ES-I3 (cell line): ENCODE measurements at regions not wholly inside any gene's neighbourhood (a gene's known extent, or its start where the extent isn't known, plus 50 kb on each side); places are given as distances from the start of the nearest gene placed in this dataset.

Source experiments
- H3K36me3 ChIP-seq: 2 replicates; pipeline ENCODE4 v1.6.1; 2013; ENCODE audit warnings: mild to moderate bottlenecking, low read length, control low read depth, moderate library complexity; ENCODE audit not compliant: insufficient read depth
- H3K4me1 ChIP-seq: 2 replicates; pipeline ENCODE4 v1.6.1; 2013; ENCODE audit warnings: mild to moderate bottlenecking, control low read depth, low read length; ENCODE audit not compliant: insufficient read depth
- H3K9ac ChIP-seq: 2 replicates; pipeline ENCODE4 v1.6.1; 2013; ENCODE audit warnings: low read depth, mild to moderate bottlenecking, low read length, moderate library complexity
- H3K9me3 ChIP-seq: 2 replicates; pipeline ENCODE4 v1.6.1; 2013; ENCODE audit warnings: mild to moderate bottlenecking, low read length, moderate library complexity; ENCODE audit not compliant: control insufficient read depth, insufficient read depth

GRCh38 chr15:29418178-29418577 is 148.6 kb upstream of the NSMCE3 start:
- Histone ChIP-seq H3K9ac (no peak overlapping the region), H3K4me1 (peaks cover 8% of the 10 kb centered on the region; the same call in 1 of the 2 replicates), H3K9me3 (no peaks in the 10 kb centered on the region), H3K36me3 (no peaks in the 10 kb centered on the region)

- Histone ChIP-seq H3K9me3 (no peaks in the 10 kb centered on the region), H3K36me3 (no peaks in the 10 kb centered on the region), H3K4me1 (peaks cover 8% of the 10 kb centered on the region), H3K9ac (no peak overlapping the region)
Observed at GRCh38 chr15:29411299-29411698, 141.7 kb upstream of the NSMCE3 start.

GRCh38 chr15:29410338-29410737 is 140.7 kb upstream of the NSMCE3 start:
- H3K9ac ChIP-seq: no peak overlapping the region
- H3K4me1 ChIP-seq: peaks cover 8% of the 10 kb centered on the region
- H3K36me3 ChIP-seq: no peaks in the 10 kb centered on the region
- no peaks in the 10 kb centered on the region for H3K9me3 ChIP-seq

GRCh38 chr15:29409890-29410289 is 140.3 kb upstream of the NSMCE3 start:
- no peaks in the 10 kb centered on the region for H3K9me3 ChIP-seq
- no peaks in the 10 kb centered on the region for H3K36me3 ChIP-seq
- no peak overlapping the region for H3K9ac ChIP-seq
- H3K4me1 ChIP-seq: peaks cover 8% of the 10 kb centered on the region

GRCh38 chr15:29405564-29405963 is 135.9 kb upstream of the NSMCE3 start:
- Histone ChIP-seq H3K9ac (no peak overlapping the region), H3K4me1 (peaks cover 16% of the 10 kb centered on the region), H3K36me3 (no peaks in the 10 kb centered on the region), H3K9me3 (no peaks in the 10 kb centered on the region)

GRCh38 chr15:29403772-29404171 is 134.2 kb upstream of the NSMCE3 start:
- peaks cover 16% of the 10 kb centered on the region; the same call in 1 of the 2 replicates for H3K4me1 ChIP-seq
- H3K9me3 ChIP-seq: no peaks in the 10 kb centered on the region
- no peak overlapping the region for H3K9ac ChIP-seq
- no peaks in the 10 kb centered on the region for H3K36me3 ChIP-seq

GRCh38 chr15:29401644-29402043 is 132.0 kb upstream of the NSMCE3 start:
- Histone ChIP-seq H3K9me3 (no peaks in the 10 kb centered on the region), H3K4me1 (peaks cover 17% of the 10 kb centered on the region; the same call in 1 of the 2 replicates), H3K36me3 (no peaks in the 10 kb centered on the region), H3K9ac (no peak overlapping the region)

- H3K9ac ChIP-seq: peak overlapping the region; percentile 0; the same call in 1 of the 2 replicates
- no peaks in the 10 kb centered on the region for H3K9me3 ChIP-seq
- H3K4me1 ChIP-seq: peaks cover 17% of the 10 kb centered on the region; the same call in 1 of the 2 replicates
- no peaks in the 10 kb centered on the region for H3K36me3 ChIP-seq
Observed at GRCh38 chr15:29400701-29401100, 131.1 kb upstream of the NSMCE3 start.

- Histone ChIP-seq H3K9ac (no peak overlapping the region), H3K36me3 (no peaks in the 10 kb centered on the region), H3K4me1 (peaks cover 17% of the 10 kb centered on the region; the same call in 1 of the 2 replicates)
Observed at GRCh38 chr15:29398907-29399306, 129.3 kb upstream of the NSMCE3 start.

GRCh38 chr15:29396176-29396811 is 126.7 kb upstream of the NSMCE3 start:
- Histone ChIP-seq H3K9ac (no peak overlapping the region), H3K9me3 (no peaks in the 10 kb centered on the region), H3K36me3 (no peaks in the 10 kb centered on the region), H3K4me1 (peaks cover 13% of the 10 kb centered on the region; the same call in 1 of the 2 replicates)

More at GRCh38 chr15:29398907-29399306, 129.3 kb upstream of the NSMCE3 start:
- H3K9me3 ChIP-seq: no peaks in the 10 kb centered on the region

GRCh38 chr15:29393443-29393842 is 123.8 kb upstream of the NSMCE3 start:
- Histone ChIP-seq H3K4me1 (no peaks in the 10 kb centered on the region), H3K9ac (no peak overlapping the region), H3K9me3 (no peaks in the 10 kb centered on the region), H3K36me3 (no peaks in the 10 kb centered on the region)

- Histone ChIP-seq H3K9ac (no peak overlapping the region), H3K36me3 (no peaks in the 10 kb centered on the region), H3K9me3 (no peaks in the 10 kb centered on the region), H3K4me1 (no peaks in the 10 kb centered on the region)
Observed at GRCh38 chr15:29392358-29392757, 122.7 kb upstream of the NSMCE3 start.

GRCh38 chr15:29390051-29390450 is 120.4 kb upstream of the NSMCE3 start:
- Histone ChIP-seq H3K36me3 (no peaks in the 10 kb centered on the region), H3K4me1 (no peaks in the 10 kb centered on the region), H3K9ac (no peak overlapping the region), H3K9me3 (no peaks in the 10 kb centered on the region)

- Histone ChIP-seq H3K4me1 (no peaks in the 10 kb centered on the region), H3K9ac (no peak overlapping the region), H3K36me3 (no peaks in the 10 kb centered on the region), H3K9me3 (no peaks in the 10 kb centered on the region)
Observed at GRCh38 chr15:29386523-29386922, 116.9 kb upstream of the NSMCE3 start.

GRCh38 chr15:29383367-29383766 is 113.7 kb upstream of the NSMCE3 start:
- Histone ChIP-seq H3K4me1 (no peaks in the 10 kb centered on the region), H3K9ac (no peak overlapping the region)

More at GRCh38 chr15:29383367-29383766, 113.7 kb upstream of the NSMCE3 start:
- Histone ChIP-seq H3K36me3 (no peaks in the 10 kb centered on the region), H3K9me3 (no peaks in the 10 kb centered on the region)
